GM12875 (cell line): ENCODE measurements at regions not wholly inside any gene's neighbourhood (a gene's known extent, or its start where the extent isn't known, plus 50 kb on each side); places are given as distances from the start of the nearest gene placed in this dataset.

ENCODE experiments used
- H3K4me3 ChIP-seq: one replicate; pipeline ENCODE4 v1.5.1; 2011; ENCODE audit warnings: low read depth, low read length, control low read depth
- TF ChIP-seq, protein P1 (sequence below): IDR thresholded peaks from 2 replicates; pipeline ENCODE4 v1.5.1; 2011; ENCODE audit warnings: low read depth, mild to moderate bottlenecking, control low read depth, inconsistent platforms, low read length, moderate library complexity, borderline replicate concordance; ENCODE audit not compliant: insufficient read depth

DNA sequence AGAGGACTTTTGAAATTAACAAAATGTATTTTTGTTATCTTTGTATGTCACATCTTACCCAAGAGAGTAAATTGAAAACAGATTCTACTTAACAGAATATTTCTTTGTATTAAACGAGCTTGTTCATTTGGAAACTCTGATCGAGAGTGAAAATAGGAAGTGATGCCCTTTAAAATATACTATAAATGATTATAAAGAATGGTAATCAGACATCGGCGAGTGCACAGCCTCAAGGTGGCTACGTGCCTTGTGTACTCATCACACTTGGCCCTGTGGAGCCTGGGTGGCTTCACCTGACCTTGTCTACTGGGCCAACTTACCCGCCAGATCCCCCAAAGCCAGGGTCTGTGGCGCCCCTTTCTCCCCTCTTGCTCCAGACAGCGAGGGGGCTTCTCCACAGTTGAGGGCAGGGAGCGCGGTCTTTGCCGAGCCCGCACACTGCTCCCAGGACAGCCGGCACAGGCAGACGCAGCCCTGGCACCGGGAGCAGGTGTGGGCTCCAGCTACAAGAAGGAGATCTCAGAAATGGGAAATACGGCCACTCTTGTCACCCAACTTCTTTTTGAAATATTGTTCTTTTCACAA is 243.2 kb downstream of the CEMIP2 start:
- no peak overlapping the region for H3K4me3 ChIP-seq
- TF ChIP-seq, protein P1, sequence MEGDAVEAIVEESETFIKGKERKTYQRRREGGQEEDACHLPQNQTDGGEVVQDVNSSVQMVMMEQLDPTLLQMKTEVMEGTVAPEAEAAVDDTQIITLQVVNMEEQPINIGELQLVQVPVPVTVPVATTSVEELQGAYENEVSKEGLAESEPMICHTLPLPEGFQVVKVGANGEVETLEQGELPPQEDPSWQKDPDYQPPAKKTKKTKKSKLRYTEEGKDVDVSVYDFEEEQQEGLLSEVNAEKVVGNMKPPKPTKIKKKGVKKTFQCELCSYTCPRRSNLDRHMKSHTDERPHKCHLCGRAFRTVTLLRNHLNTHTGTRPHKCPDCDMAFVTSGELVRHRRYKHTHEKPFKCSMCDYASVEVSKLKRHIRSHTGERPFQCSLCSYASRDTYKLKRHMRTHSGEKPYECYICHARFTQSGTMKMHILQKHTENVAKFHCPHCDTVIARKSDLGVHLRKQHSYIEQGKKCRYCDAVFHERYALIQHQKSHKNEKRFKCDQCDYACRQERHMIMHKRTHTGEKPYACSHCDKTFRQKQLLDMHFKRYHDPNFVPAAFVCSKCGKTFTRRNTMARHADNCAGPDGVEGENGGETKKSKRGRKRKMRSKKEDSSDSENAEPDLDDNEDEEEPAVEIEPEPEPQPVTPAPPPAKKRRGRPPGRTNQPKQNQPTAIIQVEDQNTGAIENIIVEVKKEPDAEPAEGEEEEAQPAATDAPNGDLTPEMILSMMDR, result no peak

DNA sequence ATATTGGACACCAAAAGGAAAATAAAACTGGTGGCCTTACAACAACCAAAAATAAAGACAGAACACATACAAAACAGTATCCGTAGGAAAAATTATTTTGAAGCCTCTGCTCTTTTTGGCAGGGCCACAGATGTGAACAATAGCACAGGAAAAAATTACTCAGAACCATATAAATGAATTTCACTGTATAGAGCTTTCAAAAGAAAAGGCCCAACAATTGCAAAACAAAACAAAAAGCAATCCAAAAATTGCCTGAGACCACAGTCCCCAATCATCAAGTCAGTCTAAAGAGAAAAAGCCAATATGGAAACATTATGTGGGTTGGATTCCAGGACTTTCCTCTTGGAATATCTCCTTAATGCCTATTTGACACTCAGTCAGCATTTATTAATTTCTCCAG is 243.8 kb downstream of the CEMIP2 start:
- no peak overlapping the region for H3K4me3 ChIP-seq
- TF ChIP-seq, protein P1, result no peak

DNA sequence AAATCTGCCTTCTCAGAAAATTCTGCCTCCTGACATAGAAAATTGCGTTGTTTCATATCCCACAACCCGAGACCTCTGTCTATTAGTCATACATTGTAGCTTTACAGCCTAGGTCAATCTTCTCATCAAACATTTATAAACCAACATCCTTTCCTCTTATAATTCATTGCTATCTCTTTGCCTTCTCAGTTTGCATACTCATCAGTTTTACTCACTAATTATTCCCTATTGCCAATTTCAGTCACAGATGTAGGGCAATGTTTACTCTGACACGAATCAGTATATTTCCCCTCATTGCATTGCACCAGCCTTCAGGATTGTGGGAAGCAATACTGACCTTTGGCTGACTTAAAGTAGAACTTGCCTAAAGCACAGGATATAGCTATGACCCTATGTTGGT is 247.2 kb downstream of the CEMIP2 start:
- no peak overlapping the region for H3K4me3 ChIP-seq
- TF ChIP-seq, protein P1, result no peak

DNA sequence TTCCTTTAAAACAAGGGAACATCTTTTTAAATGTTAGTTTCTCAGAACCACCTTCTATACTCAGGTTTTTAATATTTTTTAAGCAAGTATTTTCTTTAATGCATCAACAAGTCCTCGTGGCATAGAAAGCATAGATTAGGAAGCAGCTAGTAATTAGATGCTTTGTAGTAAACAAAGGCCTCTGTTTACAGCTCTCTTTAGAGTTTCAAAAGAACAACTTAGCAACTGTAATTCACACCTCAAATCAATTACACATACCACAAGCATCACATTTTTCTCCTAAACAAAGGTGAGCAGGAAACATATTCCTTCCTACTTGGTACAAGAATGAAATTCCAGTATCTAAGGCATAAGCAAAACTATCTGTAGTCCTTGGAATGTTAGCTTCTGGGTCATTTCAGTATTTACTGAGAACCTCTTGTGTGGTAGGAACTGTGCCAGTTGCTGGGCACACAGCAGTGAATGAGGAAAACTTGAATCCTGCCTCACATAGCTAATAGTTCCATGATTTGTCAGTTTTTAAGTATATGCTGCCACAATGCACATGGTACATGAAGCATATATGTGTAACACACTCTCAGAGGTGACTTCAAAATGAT is 249.1 kb downstream of the CEMIP2 start:
- TF ChIP-seq, protein P1, result no peak
- no peak overlapping the region for H3K4me3 ChIP-seq

DNA sequence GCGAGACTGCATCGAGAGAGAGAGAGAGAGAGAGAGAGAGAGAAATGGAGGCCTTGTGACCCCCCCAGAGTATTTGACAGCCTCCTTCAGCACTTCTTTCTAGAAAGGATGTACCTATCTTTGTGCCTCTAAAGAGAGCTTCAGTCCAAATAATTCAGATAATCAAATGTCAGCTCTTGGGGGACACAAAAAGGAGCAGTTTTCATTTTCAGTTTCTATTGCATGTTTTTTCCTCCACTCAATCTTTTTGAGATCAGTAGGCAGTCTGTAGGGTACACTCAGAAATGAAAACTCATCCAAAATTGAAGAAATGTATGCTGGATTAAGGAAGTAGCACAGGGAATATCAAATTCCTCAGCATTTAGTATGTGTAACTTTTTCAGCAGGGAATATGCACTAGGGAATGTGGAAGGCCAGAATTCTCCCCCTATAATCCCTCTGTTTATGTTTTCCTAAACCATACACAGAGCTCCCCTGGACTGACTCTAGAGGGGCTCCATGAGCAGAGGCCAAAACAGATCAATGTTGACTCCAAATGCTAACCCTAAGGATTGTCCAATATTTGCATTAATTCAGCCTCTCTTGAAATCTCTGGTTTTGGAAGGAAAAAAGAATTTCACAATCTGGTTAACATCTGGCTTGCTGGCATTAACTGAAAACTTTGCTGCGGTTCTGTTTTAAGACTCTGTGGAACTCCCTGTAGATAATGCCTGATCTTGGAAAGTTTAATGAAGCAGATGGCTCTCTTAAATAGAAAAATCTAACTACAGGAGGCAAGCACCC is 250.1 kb downstream of the CEMIP2 start:
- H3K4me3 ChIP-seq, result no peak overlapping the region
- TF ChIP-seq, protein P1, result no peak

DNA sequence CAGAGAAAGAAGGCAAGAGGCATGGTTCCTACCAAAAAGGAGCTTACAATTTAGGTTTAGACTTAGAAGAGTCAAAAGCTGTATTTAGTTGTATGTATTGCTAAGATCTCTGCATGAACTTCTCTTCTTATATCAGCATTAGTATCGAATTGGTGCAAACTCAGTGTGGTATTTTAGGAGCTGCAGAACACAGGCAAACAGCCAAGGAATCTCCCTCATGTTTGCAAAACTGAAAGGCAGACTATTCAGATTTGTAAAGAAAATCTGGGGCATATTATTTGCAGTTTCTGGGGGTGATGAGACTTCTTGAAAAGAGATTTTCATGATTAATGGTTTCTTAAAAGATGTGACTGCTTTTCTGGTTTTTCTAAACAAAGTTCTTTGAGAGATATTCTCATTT is 252.7 kb downstream of the CEMIP2 start:
- no peak overlapping the region for H3K4me3 ChIP-seq
- TF ChIP-seq, protein P1, result no peak
